Panc1 (cell line): ENCODE measurements at regions not wholly inside any gene's neighbourhood (a gene's known extent, or its start where the extent isn't known, plus 50 kb on each side); places are given as distances from the start of the nearest gene placed in this dataset.

Experiments
- POLR2AphosphoS5 ChIP-seq: IDR thresholded peaks from 2 replicates; pipeline ENCODE4 v1.6.1; 2012; ENCODE audit warnings: mild to moderate bottlenecking, low read depth, low read length, moderate library complexity
- TCF7L2 ChIP-seq: IDR thresholded peaks from 2 replicates; pipeline ENCODE4 v1.6.1; 2011; ENCODE audit warnings: mild to moderate bottlenecking, low read depth, low read length, inconsistent platforms
- TF ChIP-seq, protein P1 (sequence below): fragments of 450-650 bp; IDR thresholded peaks from 2 replicates; pipeline ENCODE4 v1.5.1; 2017; ENCODE audit warnings: mild to moderate bottlenecking

DNA sequence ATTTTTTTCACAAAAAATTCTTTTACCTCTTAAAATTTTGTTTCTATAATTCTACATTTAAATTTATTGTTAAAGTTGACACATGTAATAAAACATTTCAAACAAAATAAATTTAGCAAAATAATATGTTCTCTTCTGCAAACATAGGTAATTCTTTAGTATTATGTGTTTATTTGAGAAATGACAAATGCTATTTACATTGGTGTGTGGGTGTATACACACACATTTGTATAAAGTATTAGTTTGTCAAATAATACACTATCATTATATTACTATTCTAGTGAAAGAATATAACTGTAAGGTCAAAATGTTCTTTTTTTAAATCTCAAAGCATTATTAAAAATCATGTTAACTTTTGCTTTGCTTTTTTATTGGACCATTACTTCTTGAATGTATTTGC lies 1370.6 kb downstream of the SI start:
- TF ChIP-seq, protein P1, sequence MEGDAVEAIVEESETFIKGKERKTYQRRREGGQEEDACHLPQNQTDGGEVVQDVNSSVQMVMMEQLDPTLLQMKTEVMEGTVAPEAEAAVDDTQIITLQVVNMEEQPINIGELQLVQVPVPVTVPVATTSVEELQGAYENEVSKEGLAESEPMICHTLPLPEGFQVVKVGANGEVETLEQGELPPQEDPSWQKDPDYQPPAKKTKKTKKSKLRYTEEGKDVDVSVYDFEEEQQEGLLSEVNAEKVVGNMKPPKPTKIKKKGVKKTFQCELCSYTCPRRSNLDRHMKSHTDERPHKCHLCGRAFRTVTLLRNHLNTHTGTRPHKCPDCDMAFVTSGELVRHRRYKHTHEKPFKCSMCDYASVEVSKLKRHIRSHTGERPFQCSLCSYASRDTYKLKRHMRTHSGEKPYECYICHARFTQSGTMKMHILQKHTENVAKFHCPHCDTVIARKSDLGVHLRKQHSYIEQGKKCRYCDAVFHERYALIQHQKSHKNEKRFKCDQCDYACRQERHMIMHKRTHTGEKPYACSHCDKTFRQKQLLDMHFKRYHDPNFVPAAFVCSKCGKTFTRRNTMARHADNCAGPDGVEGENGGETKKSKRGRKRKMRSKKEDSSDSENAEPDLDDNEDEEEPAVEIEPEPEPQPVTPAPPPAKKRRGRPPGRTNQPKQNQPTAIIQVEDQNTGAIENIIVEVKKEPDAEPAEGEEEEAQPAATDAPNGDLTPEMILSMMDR, result no peak
- TF ChIP-seq POLR2AphosphoS5 (no peak), TCF7L2 (no peak)
